ENCODE measurements at regions not wholly inside any gene's neighbourhood (a gene's known extent, or its start where the extent isn't known, plus 50 kb on each side); places are given as distances from the start of the nearest gene placed in this dataset.

GRCh38 chr7:155211173-155211572 lies 86.5 kb upstream of the INSIG1 start:
- TF ChIP-seq, protein P1, sequence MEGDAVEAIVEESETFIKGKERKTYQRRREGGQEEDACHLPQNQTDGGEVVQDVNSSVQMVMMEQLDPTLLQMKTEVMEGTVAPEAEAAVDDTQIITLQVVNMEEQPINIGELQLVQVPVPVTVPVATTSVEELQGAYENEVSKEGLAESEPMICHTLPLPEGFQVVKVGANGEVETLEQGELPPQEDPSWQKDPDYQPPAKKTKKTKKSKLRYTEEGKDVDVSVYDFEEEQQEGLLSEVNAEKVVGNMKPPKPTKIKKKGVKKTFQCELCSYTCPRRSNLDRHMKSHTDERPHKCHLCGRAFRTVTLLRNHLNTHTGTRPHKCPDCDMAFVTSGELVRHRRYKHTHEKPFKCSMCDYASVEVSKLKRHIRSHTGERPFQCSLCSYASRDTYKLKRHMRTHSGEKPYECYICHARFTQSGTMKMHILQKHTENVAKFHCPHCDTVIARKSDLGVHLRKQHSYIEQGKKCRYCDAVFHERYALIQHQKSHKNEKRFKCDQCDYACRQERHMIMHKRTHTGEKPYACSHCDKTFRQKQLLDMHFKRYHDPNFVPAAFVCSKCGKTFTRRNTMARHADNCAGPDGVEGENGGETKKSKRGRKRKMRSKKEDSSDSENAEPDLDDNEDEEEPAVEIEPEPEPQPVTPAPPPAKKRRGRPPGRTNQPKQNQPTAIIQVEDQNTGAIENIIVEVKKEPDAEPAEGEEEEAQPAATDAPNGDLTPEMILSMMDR (IDR thresholded peaks at IDR 0.05) = no peak
- TF ChIP-seq POLR2AphosphoS5 (IDR thresholded peaks at IDR 0.05) (no peak), POLR2A (IDR thresholded peaks at IDR 0.05) (no peak), EP300 (IDR thresholded peaks at IDR 0.05) (no peak)

Measured in sigmoid colon (tissue), 4 donors.